ENCODE measurements at regions not wholly inside any gene's neighbourhood (a gene's known extent, or its start where the extent isn't known, plus 50 kb on each side); places are given as distances from the start of the nearest gene placed in this dataset.
A peak's percentile ranks its signal among the peaks of the same experiment; 100 is the strongest.

DNA sequence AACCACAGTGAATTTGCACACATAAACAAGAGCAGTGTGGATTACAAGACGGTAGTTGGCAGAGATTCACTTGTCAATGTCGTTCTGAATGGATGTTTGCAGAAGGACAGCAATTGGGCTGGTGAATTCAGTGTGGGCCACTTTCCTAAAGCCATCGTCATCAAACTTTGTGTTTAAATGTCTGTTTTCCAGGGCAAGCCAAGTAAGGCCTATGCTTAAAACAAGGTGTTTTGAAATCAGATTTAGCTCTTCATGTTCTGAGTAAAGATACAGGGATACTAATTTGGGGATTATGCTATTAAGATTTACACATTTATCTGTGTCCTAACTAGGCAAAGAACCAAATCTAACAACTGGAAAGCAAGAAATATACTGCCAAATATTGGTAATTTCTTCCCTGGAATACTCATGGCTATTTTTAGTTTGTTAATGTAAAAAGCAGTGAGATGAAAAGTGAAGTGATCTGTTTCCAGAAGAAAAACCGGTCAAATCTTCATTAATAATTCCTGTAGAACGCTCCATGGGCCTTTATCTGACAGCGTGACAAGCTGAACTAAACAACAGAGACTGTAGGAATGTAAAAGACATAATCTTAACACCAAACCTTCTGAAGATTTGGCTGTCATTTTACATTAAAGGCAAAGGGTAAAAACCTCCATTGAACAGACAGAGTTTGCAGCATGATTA is 175.7 kb downstream of the ICOS start:
- intact Hi-C loops (cut with micrococcal nuclease), result loop anchor here in 1 of 2 donors (5.0 kb wide), 1 partner anchor 1560 kb away; no protein-coding TSS in a partner anchor
- no peak overlapping the region for H3K4me3 Mint-ChIP-seq
- H3K27ac Mint-ChIP-seq, result peak overlapping the region in 1 of 9 donors; percentile 18
- Histone ChIP-seq H3K4me3 (ENCODE audit: low read length) (no peak overlapping the region), H3K27ac (ENCODE audit: low read depth, low read length) (no peak overlapping the region), H3K36me3 (ENCODE audit: control insufficient read depth in 2 of 3, insufficient read depth in 3 of 3, low read length in 3 of 3) (no peaks in the 10 kb centered on the region), H3K9me3 (ENCODE audit: control insufficient read depth in 2 of 3, low read length in 3 of 3) (no peaks in the 10 kb centered on the region), H3K27me3 (ENCODE audit: control insufficient read depth in 2 of 2, insufficient read depth in 2 of 2, low read length in 2 of 2) (no peaks in the 10 kb centered on the region), H3K4me1 (ENCODE audit: control insufficient read depth in 2 of 2, insufficient read depth in 2 of 2, low read length in 2 of 2) (peaks cover 31 to 39% of the 10 kb centered on the region in 2 donors)
- no peaks in the 10 kb centered on the region for H3K9me3 Mint-ChIP-seq
- no peak for ATAC-seq
- POLR2A ChIA-PET, result no interaction called here
- CTCF ChIA-PET, result interaction anchor here (0.7 to 1.9 kb wide), 2 partner anchors 968 to 1814 kb away, joined by 3 to 4 read pairs; no protein-coding TSS in a partner anchor
- peaks cover 0 to 2% (median 0%) of the 10 kb centered on the region in 5 donors for H3K36me3 Mint-ChIP-seq
- no peak for DNase-seq
- H3K27me3 Mint-ChIP-seq, result peaks cover 0 to 6% (median 0%) of the 10 kb centered on the region in 5 donors
- peaks cover 38 to 60% (median 54%) of the 10 kb centered on the region in 7 donors for H3K4me1 Mint-ChIP-seq

- Histone ChIP-seq H3K36me3 (ENCODE audit: control insufficient read depth in 2 of 3, insufficient read depth in 3 of 3, low read length in 3 of 3) (no peaks in the 10 kb centered on the region), H3K9me3 (ENCODE audit: control insufficient read depth in 2 of 3, low read length in 3 of 3) (no peaks in the 10 kb centered on the region), H3K27me3 (ENCODE audit: control insufficient read depth in 2 of 2, insufficient read depth in 2 of 2, low read length in 2 of 2) (no peaks in the 10 kb centered on the region), H3K4me1 (ENCODE audit: control insufficient read depth in 2 of 2, insufficient read depth in 2 of 2, low read length in 2 of 2) (peaks cover 19 to 27% of the 10 kb centered on the region in 2 donors), H3K27ac (ENCODE audit: low read depth, low read length) (no peak overlapping the region), H3K4me3 (ENCODE audit: low read length) (no peak overlapping the region)
- Mint-ChIP-seq H3K27ac (peak overlapping the region in 1 of 9 donors; percentile 61), H3K4me1 (peaks cover 27 to 48% (median 40%) of the 10 kb centered on the region in 7 donors), H3K27me3 (peaks cover 0 to 6% (median 0%) of the 10 kb centered on the region in 5 donors), H3K36me3 (peaks cover 0 to 2% (median 0%) of the 10 kb centered on the region in 5 donors), H3K9me3 (no peaks in the 10 kb centered on the region), H3K4me3 (peak overlapping the region in 6 of 10 donors; percentile 3 to 61 (median 44))
- CTCF ChIA-PET, result no interaction called here
- POLR2A ChIA-PET, result no interaction called here
- intact Hi-C loops (cut with micrococcal nuclease), result loop anchor here in 1 of 2 donors (5.0 kb wide), 1 partner anchor 1558 kb away; no protein-coding TSS in a partner anchor
- DNase-seq (peak in 1 of 9 donors; percentile 1), ATAC-seq (no peak)
Measured at GRCh38 chr2:204114295-204115136, 178.0 kb downstream of the ICOS start.

DNA sequence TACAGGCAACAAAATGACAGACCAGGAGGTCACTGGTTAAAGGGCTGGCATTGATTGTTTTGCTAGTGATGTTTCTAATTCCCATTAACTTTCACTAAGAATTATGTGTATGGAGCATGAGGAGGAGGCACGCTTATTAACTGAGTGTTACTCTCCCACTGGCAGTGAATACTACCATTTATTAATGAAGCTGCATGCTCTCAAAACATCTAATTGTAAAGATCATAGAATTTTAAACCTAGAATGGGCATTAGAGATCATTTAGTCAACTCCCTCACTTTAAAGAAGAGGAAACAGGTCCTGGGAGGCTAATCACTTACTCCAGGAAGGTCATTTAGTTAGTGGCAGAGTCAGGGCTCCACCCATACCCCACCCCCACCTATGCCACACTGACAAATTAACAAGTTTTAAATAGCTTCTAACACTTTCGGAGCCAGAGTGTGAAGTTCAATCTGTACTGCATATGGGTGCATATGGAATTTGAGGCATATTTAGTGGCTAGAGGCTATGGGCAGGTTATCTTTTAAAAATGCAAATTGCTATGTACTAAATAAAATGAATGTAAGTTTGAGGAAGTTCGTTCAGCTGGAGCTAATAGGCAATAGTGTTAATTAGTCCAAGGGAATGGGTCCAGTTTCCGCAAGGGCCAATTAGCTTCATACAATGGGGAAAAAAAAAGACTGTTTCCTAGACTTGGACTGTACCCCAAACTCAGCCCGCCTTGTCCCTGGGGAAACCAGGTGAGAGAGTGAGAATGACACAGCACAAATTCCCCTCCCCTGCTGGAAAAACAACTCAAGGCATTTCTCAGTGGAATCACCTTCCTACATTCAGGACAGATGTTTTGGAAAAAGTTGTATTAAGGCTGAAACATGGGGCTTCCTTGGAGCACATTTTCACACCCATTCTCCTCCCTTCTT is 178.8 kb downstream of the ICOS start:
- H3K4me1 ChIP-seq (ENCODE audit: control insufficient read depth in 2 of 2, insufficient read depth in 2 of 2, low read length in 2 of 2), result peaks cover 10 to 20% of the 10 kb centered on the region in 2 donors
- Mint-ChIP-seq H3K27ac (no peak overlapping the region), H3K36me3 (peaks cover 0 to 2% (median 0%) of the 10 kb centered on the region in 5 donors), H3K4me3 (no peak overlapping the region), H3K9me3 (no peaks in the 10 kb centered on the region), H3K4me1 (peaks cover 18 to 40% (median 31%) of the 10 kb centered on the region in 7 donors), H3K27me3 (peaks cover 0 to 7% (median 0%) of the 10 kb centered on the region in 5 donors)
- H3K27me3 ChIP-seq (ENCODE audit: control insufficient read depth in 2 of 2, insufficient read depth in 2 of 2, low read length in 2 of 2), result no peaks in the 10 kb centered on the region
- no peak overlapping the region for H3K27ac ChIP-seq (ENCODE audit: low read depth, low read length)
- ChIA-PET POLR2A (no interaction called here), CTCF (interaction anchor here (1.0 kb wide), 1 partner anchor 181 kb away, joined by 5 read pairs; no protein-coding TSS in a partner anchor)
- H3K4me3 ChIP-seq (ENCODE audit: low read length), result no peak overlapping the region
- H3K9me3 ChIP-seq (ENCODE audit: control insufficient read depth in 2 of 3, low read length in 3 of 3), result no peaks in the 10 kb centered on the region
- H3K36me3 ChIP-seq (ENCODE audit: control insufficient read depth in 2 of 3, insufficient read depth in 3 of 3, low read length in 3 of 3), result no peaks in the 10 kb centered on the region
- DNase-seq, result no peak
- intact Hi-C loops (cut with micrococcal nuclease), result no loop called here
- ATAC-seq, result no peak

DNA sequence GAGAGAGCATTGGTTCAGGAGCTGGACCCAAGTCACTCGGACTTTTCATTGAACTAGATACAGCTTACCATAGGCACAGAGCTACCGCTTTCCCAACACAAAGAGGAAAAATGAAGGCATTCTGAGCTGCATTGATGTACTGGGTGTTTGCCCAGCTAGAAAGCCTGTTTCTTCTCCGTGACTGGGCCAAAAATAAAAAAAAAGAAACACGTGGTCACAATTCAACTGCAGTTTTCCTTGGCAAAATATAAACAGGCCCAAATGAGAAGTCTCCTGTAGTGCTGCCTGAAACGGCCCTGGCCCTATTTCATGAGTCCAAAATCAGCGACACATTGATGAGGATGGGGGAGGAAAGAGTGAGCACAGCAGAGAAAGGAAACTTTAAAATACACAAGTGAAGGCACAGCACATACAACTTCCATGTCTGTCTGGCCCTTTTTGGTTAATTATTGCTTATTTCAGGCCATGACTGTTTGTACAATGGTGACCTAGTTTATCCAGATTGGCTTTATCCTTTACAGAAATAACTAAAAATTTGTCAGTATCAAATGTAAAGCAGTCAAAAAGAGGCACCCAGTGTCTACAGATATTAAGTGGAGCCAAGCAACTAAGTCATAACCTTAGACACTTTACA is 179.7 kb downstream of the ICOS start:
- peaks cover 0 to 2% (median 0%) of the 10 kb centered on the region in 5 donors for H3K36me3 Mint-ChIP-seq
- no peak overlapping the region for H3K4me3 Mint-ChIP-seq
- intact Hi-C loops (cut with micrococcal nuclease), result no loop called here
- peaks cover 9 to 32% (median 23%) of the 10 kb centered on the region in 7 donors for H3K4me1 Mint-ChIP-seq
- peaks cover 0 to 12% (median 0%) of the 10 kb centered on the region in 5 donors for H3K27me3 Mint-ChIP-seq
- DNase-seq, result no peak
- no peak for ATAC-seq
- no peaks in the 10 kb centered on the region for H3K9me3 ChIP-seq (ENCODE audit: control insufficient read depth in 2 of 3, low read length in 3 of 3)
- H3K36me3 ChIP-seq (ENCODE audit: control insufficient read depth in 2 of 3, insufficient read depth in 3 of 3, low read length in 3 of 3), result no peaks in the 10 kb centered on the region
- no peaks in the 10 kb centered on the region for H3K9me3 Mint-ChIP-seq
- H3K4me3 ChIP-seq (ENCODE audit: low read length), result no peak overlapping the region
- POLR2A ChIA-PET, result no interaction called here
- H3K4me1 ChIP-seq (ENCODE audit: control insufficient read depth in 2 of 2, insufficient read depth in 2 of 2, low read length in 2 of 2), result peaks cover 1 to 11% of the 10 kb centered on the region in 2 donors
- no peak overlapping the region for H3K27ac Mint-ChIP-seq
- H3K27ac ChIP-seq (ENCODE audit: low read depth, low read length), result no peak overlapping the region
- CTCF ChIA-PET, result interaction anchor here (1.0 kb wide), 1 partner anchor 182 kb away, joined by 5 read pairs; no protein-coding TSS in a partner anchor
- H3K27me3 ChIP-seq (ENCODE audit: control insufficient read depth in 2 of 2, insufficient read depth in 2 of 2, low read length in 2 of 2), result no peaks in the 10 kb centered on the region

DNA sequence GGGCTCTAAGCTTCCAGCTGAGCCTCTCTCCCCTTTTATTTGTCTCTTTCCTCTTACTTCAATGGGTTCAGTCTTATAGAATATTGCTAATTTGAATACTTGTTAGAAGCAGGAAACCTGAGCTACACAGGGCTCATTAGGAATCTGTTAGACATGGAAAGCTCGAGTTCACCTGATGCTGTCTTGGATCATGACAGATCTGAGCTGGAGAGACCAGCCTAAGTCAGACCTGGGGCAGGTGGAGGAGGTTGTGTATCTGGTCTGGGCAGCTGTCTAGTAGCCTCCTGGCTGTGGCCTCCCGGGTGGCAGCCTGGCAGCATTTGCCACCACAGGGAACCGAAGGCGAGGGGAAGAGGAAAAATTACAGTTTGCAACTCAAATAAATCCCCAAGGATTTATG is 185.9 kb downstream of the ICOS start:
- peaks cover 0 to 2% (median 0%) of the 10 kb centered on the region in 5 donors for H3K36me3 Mint-ChIP-seq
- Histone ChIP-seq H3K36me3 (ENCODE audit: control insufficient read depth in 2 of 3, insufficient read depth in 3 of 3, low read length in 3 of 3) (no peaks in the 10 kb centered on the region), H3K27me3 (ENCODE audit: control insufficient read depth in 2 of 2, insufficient read depth in 2 of 2, low read length in 2 of 2) (no peaks in the 10 kb centered on the region), H3K4me1 (ENCODE audit: control insufficient read depth in 2 of 2, insufficient read depth in 2 of 2, low read length in 2 of 2) (no peaks in the 10 kb centered on the region), H3K9me3 (ENCODE audit: control insufficient read depth in 2 of 3, low read length in 3 of 3) (no peaks in the 10 kb centered on the region), H3K4me3 (ENCODE audit: low read length) (no peak overlapping the region), H3K27ac (ENCODE audit: low read depth, low read length) (no peak overlapping the region)
- DNase-seq, result no peak
- no peak for ATAC-seq
- peaks cover 0 to 35% (median 16%) of the 10 kb centered on the region in 5 donors for H3K27me3 Mint-ChIP-seq
- no peaks in the 10 kb centered on the region for H3K9me3 Mint-ChIP-seq
- CTCF ChIA-PET, result no interaction called here
- POLR2A ChIA-PET, result no interaction called here
- H3K27ac Mint-ChIP-seq, result no peak overlapping the region
- H3K4me1 Mint-ChIP-seq, result peaks cover 0 to 2% (median 0%) of the 10 kb centered on the region in 7 donors
- intact Hi-C loops (cut with micrococcal nuclease), result no loop called here
- no peak overlapping the region for H3K4me3 Mint-ChIP-seq
